Ishikawa (cell line): ENCODE measurements at regions not wholly inside any gene's neighbourhood (a gene's known extent, or its start where the extent isn't known, plus 50 kb on each side); places are given as distances from the start of the nearest gene placed in this dataset.

Experiments used
- CEBPB ChIP-seq: IDR thresholded peaks from 2 replicates; pipeline ENCODE4 v1.6.1; 2012
- CREB1 ChIP-seq: IDR thresholded peaks from 2 replicates; pipeline ENCODE4 v1.6.1; 2012; ENCODE audit warnings: low read depth
- EGR1 ChIP-seq: IDR thresholded peaks from 2 replicates; pipeline ENCODE4 v1.6.1; 2012
- EP300 ChIP-seq: IDR thresholded peaks from 2 replicates; pipeline ENCODE4 v1.6.1; 2012; ENCODE audit warnings: borderline replicate concordance
- FOXM1 ChIP-seq: IDR thresholded peaks from 2 replicates; pipeline ENCODE4 v1.6.1; 2012; ENCODE audit warnings: low read depth, borderline replicate concordance
- MAX ChIP-seq: IDR thresholded peaks from 2 replicates; pipeline ENCODE4 v1.6.1; 2012
- NFIC ChIP-seq: IDR thresholded peaks from 2 replicates; pipeline ENCODE4 v1.6.1; 2012
- RAD21 ChIP-seq: IDR thresholded peaks from 2 replicates; pipeline ENCODE4 v1.6.1; 2012; ENCODE audit warnings: low read depth
- REST ChIP-seq: IDR thresholded peaks from 2 replicates; pipeline ENCODE4 v1.6.1; 2012; ENCODE audit warnings: low read depth, mild to moderate bottlenecking
- TAF1 ChIP-seq: IDR thresholded peaks from 2 replicates; pipeline ENCODE4 v1.6.1; 2012; ENCODE audit warnings: low read depth, mild to moderate bottlenecking
- TCF12 ChIP-seq: IDR thresholded peaks from 2 replicates; pipeline ENCODE4 v1.6.1; 2012; ENCODE audit warnings: low read depth
- TEAD4 ChIP-seq: IDR thresholded peaks from 2 replicates; pipeline ENCODE4 v1.6.1; 2012
- USF1 ChIP-seq: IDR thresholded peaks from 2 replicates; pipeline ENCODE4 v1.6.1; 2012
- YY1 ChIP-seq: IDR thresholded peaks from 2 replicates; pipeline ENCODE4 v1.6.1; 2012; ENCODE audit warnings: low read depth

DNA sequence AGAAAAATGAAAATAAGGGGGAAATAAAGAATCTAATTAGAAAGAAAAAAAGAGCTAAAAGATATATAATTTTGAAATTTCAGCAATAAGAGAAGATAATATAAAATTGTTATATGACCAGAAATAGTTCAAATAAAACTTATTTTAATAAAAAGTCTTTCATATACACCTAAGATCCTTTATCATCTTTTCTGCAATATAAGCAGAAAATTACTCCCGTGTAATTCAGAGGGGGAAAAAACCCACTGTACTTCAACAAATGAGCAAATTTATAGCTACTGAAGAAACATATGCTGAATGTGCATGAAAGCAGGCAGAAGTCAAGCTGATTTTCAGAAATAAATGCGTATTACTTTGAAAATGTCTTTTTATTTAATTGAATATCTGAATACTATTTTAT, 771.3 kb downstream of the FAT4 start:
- TF ChIP-seq MAX: no peak
- no peak for TF ChIP-seq CEBPB
- no peak for TF ChIP-seq TEAD4
- TF ChIP-seq REST: no peak
- TF ChIP-seq TAF1: no peak
- no peak for TF ChIP-seq YY1
- no peak for TF ChIP-seq USF1
- TF ChIP-seq NFIC: no peak
- no peak for TF ChIP-seq EGR1
- no peak for TF ChIP-seq TCF12
- no peak for TF ChIP-seq RAD21
- TF ChIP-seq EP300: no peak
- no peak for TF ChIP-seq CREB1
- TF ChIP-seq FOXM1: no peak
